ENCODE measurements at regions not wholly inside any gene's neighbourhood (a gene's known extent, or its start where the extent isn't known, plus 50 kb on each side); places are given as distances from the start of the nearest gene placed in this dataset.

- ChIA-PET CTCF (no interaction called here), RAD21 (ENCODE audit: low non-redundant PET in 1 of 2, low total read pairs in 2 of 2, uncharacterized antibody in 2 of 2, unreplicated experiment in 2 of 2) (no interaction called here), POLR2A (no interaction called here)
- H2AFZ ChIP-seq (ENCODE audit: low read depth, low read length, poor library complexity, severe bottlenecking) = no peak overlapping the region
- BruUV-seq (replicated peaks) = no TSS peak
- H3K4me1 ChIP-seq (ENCODE audit: control insufficient read depth in 1 of 2, insufficient read depth in 2 of 2, low read length in 2 of 2) = no peaks in the 10 kb centered on the region
- H3K27me3 ChIP-seq (ENCODE audit: insufficient read depth, low read length) = peaks cover 31% of the 10 kb centered on the region
- no peaks in the 10 kb centered on the region for H3K9me2 ChIP-seq (ENCODE audit: insufficient read depth)
- H3K9ac ChIP-seq (ENCODE audit: low read length) = no peak overlapping the region
- TF ChIP-seq TCF7L2 (IDR thresholded peaks at IDR 0.05; ENCODE audit: borderline replicate concordance, extremely low read depth, insufficient read depth, insufficient read length) (no peak), POLR2AphosphoS5 (IDR thresholded peaks at IDR 0.05; ENCODE audit: low read depth, low read length) (no peak), EZH2phosphoT487 (IDR thresholded peaks at IDR 0.05; ENCODE audit: borderline replicate concordance) (no peak), ELF1 (IDR thresholded peaks at IDR 0.05; ENCODE audit: borderline replicate concordance, low read depth) (no peak), SP1 (IDR thresholded peaks at IDR 0.05; ENCODE audit: low read depth) (no peak), REST (IDR thresholded peaks at IDR 0.05; ENCODE audit: low read depth) (no peak), RAD21 (IDR thresholded peaks at IDR 0.05; ENCODE audit: low read depth) (no peak), ZBTB33 (IDR thresholded peaks at IDR 0.05; ENCODE audit: extremely low read depth, insufficient replicate concordance, low read length) (no peak), ZNF274 (IDR thresholded peaks at IDR 0.05; ENCODE audit: low read depth, low read length) (no peak), SIN3A (IDR thresholded peaks at IDR 0.05; ENCODE audit: low read depth) (no peak), CBX3 (IDR thresholded peaks at IDR 0.05; ENCODE audit: low read depth) (no peak), CEBPB (IDR thresholded peaks at IDR 0.05; ENCODE audit: low read depth) (no peak), EZH2 (IDR thresholded peaks at IDR 0.05) (no peak)
- TF ChIP-seq, protein P1, sequence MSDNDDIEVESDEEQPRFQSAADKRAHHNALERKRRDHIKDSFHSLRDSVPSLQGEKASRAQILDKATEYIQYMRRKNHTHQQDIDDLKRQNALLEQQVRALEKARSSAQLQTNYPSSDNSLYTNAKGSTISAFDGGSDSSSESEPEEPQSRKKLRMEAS (IDR thresholded peaks at IDR 0.05) = no peak
- TF ChIP-seq, protein P2, sequence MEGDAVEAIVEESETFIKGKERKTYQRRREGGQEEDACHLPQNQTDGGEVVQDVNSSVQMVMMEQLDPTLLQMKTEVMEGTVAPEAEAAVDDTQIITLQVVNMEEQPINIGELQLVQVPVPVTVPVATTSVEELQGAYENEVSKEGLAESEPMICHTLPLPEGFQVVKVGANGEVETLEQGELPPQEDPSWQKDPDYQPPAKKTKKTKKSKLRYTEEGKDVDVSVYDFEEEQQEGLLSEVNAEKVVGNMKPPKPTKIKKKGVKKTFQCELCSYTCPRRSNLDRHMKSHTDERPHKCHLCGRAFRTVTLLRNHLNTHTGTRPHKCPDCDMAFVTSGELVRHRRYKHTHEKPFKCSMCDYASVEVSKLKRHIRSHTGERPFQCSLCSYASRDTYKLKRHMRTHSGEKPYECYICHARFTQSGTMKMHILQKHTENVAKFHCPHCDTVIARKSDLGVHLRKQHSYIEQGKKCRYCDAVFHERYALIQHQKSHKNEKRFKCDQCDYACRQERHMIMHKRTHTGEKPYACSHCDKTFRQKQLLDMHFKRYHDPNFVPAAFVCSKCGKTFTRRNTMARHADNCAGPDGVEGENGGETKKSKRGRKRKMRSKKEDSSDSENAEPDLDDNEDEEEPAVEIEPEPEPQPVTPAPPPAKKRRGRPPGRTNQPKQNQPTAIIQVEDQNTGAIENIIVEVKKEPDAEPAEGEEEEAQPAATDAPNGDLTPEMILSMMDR (IDR thresholded peaks at IDR 0.05 in 2 of 3, conservative IDR thresholded peaks at IDR 0.05 in 1 of 3; ENCODE audit: borderline replicate concordance in 1 of 3, insufficient read depth in 1 of 3, low read depth in 2 of 3, low read length in 2 of 3) = no peak
- no peak overlapping the region for H3K27ac ChIP-seq (ENCODE audit: low read depth, low read length)
- intact Hi-C loops (cut with micrococcal nuclease) = no loop called here
- H3K4me3 ChIP-seq (replicated peaks in 1 of 2; ENCODE audit: low read depth in 1 of 2, low read length in 2 of 2) = no peak overlapping the region
- ATAC-seq = no peak
- no peaks in the 10 kb centered on the region for H4K20me1 ChIP-seq (ENCODE audit: insufficient read depth)
- H3K36me3 ChIP-seq (ENCODE audit: control insufficient read depth in 1 of 2, insufficient read depth in 2 of 2, low read length in 2 of 2) = no peaks in the 10 kb centered on the region
- H3K79me2 ChIP-seq (ENCODE audit: insufficient read depth, low read length) = no peaks in the 10 kb centered on the region
- DNase-seq (ENCODE audit: low read depth, low spot score) = no peak
- no peaks in the 10 kb centered on the region for H3K9me3 ChIP-seq (ENCODE audit: control insufficient read depth in 1 of 2, insufficient read depth in 1 of 2, low read depth in 1 of 2, low read length in 2 of 2)
- no peak overlapping the region for H3K4me2 ChIP-seq (ENCODE audit: low read length)
These were observed 148.5 kb downstream of the PHETA1 start for GRCh38 chr12:111220363-111220762.
